NB4 (cell line): ENCODE measurements at regions not wholly inside any gene's neighbourhood (a gene's known extent, or its start where the extent isn't known, plus 50 kb on each side); places are given as distances from the start of the nearest gene placed in this dataset.

Experiments
- MYC ChIP-seq: IDR thresholded peaks from 2 replicates; pipeline ENCODE4 v1.6.1; 2011; ENCODE audit warnings: low read depth, low read length
- POLR2A ChIP-seq: IDR thresholded peaks from 2 replicates; pipeline ENCODE4 v1.6.1; 2011; ENCODE audit warnings: mild to moderate bottlenecking; ENCODE audit not compliant: insufficient read length; ENCODE audit errors: extremely low read depth
- TF ChIP-seq, protein P1 (sequence below): IDR thresholded peaks from 2 replicates; pipeline ENCODE4 v1.6.1; 2011; ENCODE audit warnings: low read depth, low read length
- TF ChIP-seq, protein P2 (sequence below): IDR thresholded peaks from one replicate; pipeline ENCODE4 v1.5.1; 2012; ENCODE audit warnings: low read depth, low read length

DNA sequence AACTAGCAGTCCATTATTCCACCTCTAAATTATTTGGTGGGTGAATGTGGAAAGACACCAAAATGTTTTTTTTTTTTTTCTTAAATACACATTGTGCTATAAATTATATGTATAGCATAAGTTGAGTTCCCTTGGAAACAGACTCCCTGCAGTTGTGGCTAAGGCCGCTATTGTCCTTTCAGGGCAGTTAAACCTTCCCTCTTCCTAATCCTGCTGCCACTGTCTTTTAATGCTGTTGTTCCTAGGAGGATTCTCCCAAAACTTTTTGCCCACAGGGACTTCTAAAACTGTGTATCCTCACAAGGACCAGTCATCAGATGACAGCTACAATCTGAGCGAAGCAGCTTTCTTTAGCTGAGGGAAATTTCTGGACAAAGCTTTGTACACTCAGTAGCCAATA, 478.9 kb upstream of the CHORDC1 start:
- TF ChIP-seq, protein P1, sequence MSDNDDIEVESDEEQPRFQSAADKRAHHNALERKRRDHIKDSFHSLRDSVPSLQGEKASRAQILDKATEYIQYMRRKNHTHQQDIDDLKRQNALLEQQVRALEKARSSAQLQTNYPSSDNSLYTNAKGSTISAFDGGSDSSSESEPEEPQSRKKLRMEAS = no peak
- TF ChIP-seq, protein P2, sequence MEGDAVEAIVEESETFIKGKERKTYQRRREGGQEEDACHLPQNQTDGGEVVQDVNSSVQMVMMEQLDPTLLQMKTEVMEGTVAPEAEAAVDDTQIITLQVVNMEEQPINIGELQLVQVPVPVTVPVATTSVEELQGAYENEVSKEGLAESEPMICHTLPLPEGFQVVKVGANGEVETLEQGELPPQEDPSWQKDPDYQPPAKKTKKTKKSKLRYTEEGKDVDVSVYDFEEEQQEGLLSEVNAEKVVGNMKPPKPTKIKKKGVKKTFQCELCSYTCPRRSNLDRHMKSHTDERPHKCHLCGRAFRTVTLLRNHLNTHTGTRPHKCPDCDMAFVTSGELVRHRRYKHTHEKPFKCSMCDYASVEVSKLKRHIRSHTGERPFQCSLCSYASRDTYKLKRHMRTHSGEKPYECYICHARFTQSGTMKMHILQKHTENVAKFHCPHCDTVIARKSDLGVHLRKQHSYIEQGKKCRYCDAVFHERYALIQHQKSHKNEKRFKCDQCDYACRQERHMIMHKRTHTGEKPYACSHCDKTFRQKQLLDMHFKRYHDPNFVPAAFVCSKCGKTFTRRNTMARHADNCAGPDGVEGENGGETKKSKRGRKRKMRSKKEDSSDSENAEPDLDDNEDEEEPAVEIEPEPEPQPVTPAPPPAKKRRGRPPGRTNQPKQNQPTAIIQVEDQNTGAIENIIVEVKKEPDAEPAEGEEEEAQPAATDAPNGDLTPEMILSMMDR = no peak
- TF ChIP-seq POLR2A = no peak
- TF ChIP-seq MYC = no peak
